Memory B cell (primary cell): ENCODE measurements at regions not wholly inside any gene's neighbourhood (a gene's known extent, or its start where the extent isn't known, plus 50 kb on each side); places are given as distances from the start of the nearest gene placed in this dataset.

Experiments
- ATAC-seq: fragments of 150-1000 bp; cut with Tn5 transposase; 2 replicates; pipeline ENCODE4 v1.10.0; 2021; ENCODE audit warnings: low read depth, mild to moderate bottlenecking, moderate library complexity
- DNase-seq, 2 donors: peaks; one replicate each; pipeline ENCODE4 v3.0.0; 2022; ENCODE audit warnings: low spot score in 2 of 2
- H3K27ac Mint-ChIP-seq: one replicate; pipeline ENCODE4 v1.8.0; 2022; ENCODE audit warnings: mild to moderate bottlenecking, moderate library complexity, mixed read lengths
- H3K27me3 Mint-ChIP-seq: one replicate; pipeline ENCODE4 v1.8.0; 2022; ENCODE audit warnings: mixed read lengths
- H3K36me3 Mint-ChIP-seq: one replicate; pipeline ENCODE4 v1.8.0; 2022; ENCODE audit warnings: mild to moderate bottlenecking, mixed read lengths
- H3K4me1 Mint-ChIP-seq: one replicate; pipeline ENCODE4 v1.8.0; 2022; ENCODE audit warnings: mixed read lengths
- H3K4me3 Mint-ChIP-seq: one replicate; pipeline ENCODE4 v1.8.0; 2022; ENCODE audit warnings: mild to moderate bottlenecking, moderate library complexity, mixed read lengths
- H3K9me3 Mint-ChIP-seq: one replicate; pipeline ENCODE4 v1.8.0; 2022; ENCODE audit warnings: mixed read lengths

DNA sequence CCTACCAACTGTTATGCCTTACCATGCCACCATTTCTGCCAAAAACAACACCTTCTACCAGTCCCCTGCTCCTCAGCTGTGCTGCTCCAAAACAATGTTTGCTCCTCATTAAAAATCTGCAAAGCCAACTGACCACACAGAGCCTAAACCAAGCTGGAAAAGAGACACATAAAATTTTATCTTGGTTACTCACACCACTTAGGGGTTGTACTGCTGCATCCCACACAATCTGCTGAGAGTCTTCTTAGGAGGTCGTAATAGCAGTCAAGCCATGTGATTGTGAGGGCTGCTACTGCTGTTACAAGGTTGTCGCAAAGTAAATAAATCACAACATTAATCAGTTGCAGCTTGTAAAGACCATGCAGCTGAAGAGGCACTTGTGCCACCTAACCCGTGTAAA lies 607.4 kb upstream of the FAM241A start:
- H3K27ac Mint-ChIP-seq = no peak overlapping the region
- no peaks in the 10 kb centered on the region for H3K27me3 Mint-ChIP-seq
- H3K4me1 Mint-ChIP-seq = no peaks in the 10 kb centered on the region
- no peak for DNase-seq
- no peak overlapping the region for H3K4me3 Mint-ChIP-seq
- H3K9me3 Mint-ChIP-seq = no peaks in the 10 kb centered on the region
- ATAC-seq = no peak
- H3K36me3 Mint-ChIP-seq = no peaks in the 10 kb centered on the region

- no peak overlapping the region for H3K27ac Mint-ChIP-seq
- H3K4me1 Mint-ChIP-seq = no peaks in the 10 kb centered on the region
- H3K36me3 Mint-ChIP-seq = no peaks in the 10 kb centered on the region
- H3K27me3 Mint-ChIP-seq = no peaks in the 10 kb centered on the region
- ATAC-seq = no peak
- H3K9me3 Mint-ChIP-seq = no peaks in the 10 kb centered on the region
- DNase-seq = no peak
- no peak overlapping the region for H3K4me3 Mint-ChIP-seq
Measured at GRCh38 chr4:111540671-111541070, 604.6 kb upstream of the FAM241A start.

DNA sequence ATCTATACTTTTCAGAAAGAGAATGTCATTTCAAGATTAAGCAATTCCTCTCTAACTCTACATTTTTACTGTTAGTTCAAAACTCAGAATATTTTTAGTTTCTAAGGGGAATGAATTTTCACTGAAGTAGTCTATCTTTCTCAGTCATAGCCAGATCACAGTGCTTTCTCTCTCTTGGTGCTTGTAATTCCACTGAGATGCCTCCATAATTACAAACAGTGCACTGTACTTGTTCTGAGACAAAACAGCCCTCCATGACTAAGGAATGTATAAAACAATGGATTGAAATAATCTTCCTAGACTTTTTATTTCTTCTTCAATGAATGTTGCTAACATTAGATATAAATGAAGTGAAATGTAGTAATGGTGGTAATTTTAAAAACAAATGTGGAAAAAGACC lies 603.2 kb upstream of the FAM241A start:
- ATAC-seq (no peak), DNase-seq (no peak)
- H3K27ac Mint-ChIP-seq = no peak overlapping the region
- H3K36me3 Mint-ChIP-seq = no peaks in the 10 kb centered on the region
- H3K9me3 Mint-ChIP-seq = no peaks in the 10 kb centered on the region
- H3K4me3 Mint-ChIP-seq = no peak overlapping the region
- no peaks in the 10 kb centered on the region for H3K4me1 Mint-ChIP-seq
- no peaks in the 10 kb centered on the region for H3K27me3 Mint-ChIP-seq

- ATAC-seq = no peak
- H3K9me3 Mint-ChIP-seq = peaks cover 4% of the 10 kb centered on the region
- H3K36me3 Mint-ChIP-seq = no peaks in the 10 kb centered on the region
- no peaks in the 10 kb centered on the region for H3K4me1 Mint-ChIP-seq
- no peaks in the 10 kb centered on the region for H3K27me3 Mint-ChIP-seq
- H3K4me3 Mint-ChIP-seq = no peak overlapping the region
- no peak overlapping the region for H3K27ac Mint-ChIP-seq
- no peak for DNase-seq
Measured at GRCh38 chr4:111546881-111547280, 598.4 kb upstream of the FAM241A start.

GRCh38 chr4:111556141-111556781 lies 589.0 kb upstream of the FAM241A start:
- DNase-seq (no peak), ATAC-seq (no peak)
- no peaks in the 10 kb centered on the region for H3K4me1 Mint-ChIP-seq
- H3K36me3 Mint-ChIP-seq = no peaks in the 10 kb centered on the region
- H3K9me3 Mint-ChIP-seq = peaks cover 8% of the 10 kb centered on the region
- no peaks in the 10 kb centered on the region for H3K27me3 Mint-ChIP-seq
- H3K27ac Mint-ChIP-seq = no peak overlapping the region
- H3K4me3 Mint-ChIP-seq = no peak overlapping the region

DNA sequence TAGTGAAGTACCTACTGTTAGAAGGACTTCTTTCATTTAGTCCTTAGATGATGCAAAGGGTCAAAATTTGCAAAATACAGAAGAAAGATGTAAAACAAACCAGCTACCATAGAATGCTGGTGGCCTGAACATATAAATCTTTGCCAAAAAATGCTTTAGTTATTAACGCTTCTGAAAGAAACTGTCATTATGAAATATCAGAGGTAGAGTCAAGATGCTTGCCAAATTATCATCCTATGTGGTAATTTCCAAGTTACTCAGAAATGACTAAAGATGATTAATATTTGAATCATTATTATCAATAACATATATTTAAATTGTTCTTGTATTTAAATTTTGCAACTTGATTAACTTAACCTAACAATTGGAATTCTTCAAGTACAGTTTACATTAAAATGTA lies 588.4 kb upstream of the FAM241A start:
- Mint-ChIP-seq H3K9me3 (peaks cover 6% of the 10 kb centered on the region), H3K4me3 (no peak overlapping the region), H3K4me1 (no peaks in the 10 kb centered on the region), H3K27ac (no peak overlapping the region), H3K27me3 (no peaks in the 10 kb centered on the region), H3K36me3 (no peaks in the 10 kb centered on the region)
- DNase-seq (no peak), ATAC-seq (no peak)

GRCh38 chr4:111562826-111563225 lies 582.4 kb upstream of the FAM241A start:
- Mint-ChIP-seq H3K9me3 (peaks cover 9% of the 10 kb centered on the region), H3K27me3 (peaks cover 2% of the 10 kb centered on the region), H3K27ac (no peak overlapping the region), H3K4me1 (no peaks in the 10 kb centered on the region), H3K4me3 (no peak overlapping the region), H3K36me3 (no peaks in the 10 kb centered on the region)
- no peak for DNase-seq
- ATAC-seq = no peak

DNA sequence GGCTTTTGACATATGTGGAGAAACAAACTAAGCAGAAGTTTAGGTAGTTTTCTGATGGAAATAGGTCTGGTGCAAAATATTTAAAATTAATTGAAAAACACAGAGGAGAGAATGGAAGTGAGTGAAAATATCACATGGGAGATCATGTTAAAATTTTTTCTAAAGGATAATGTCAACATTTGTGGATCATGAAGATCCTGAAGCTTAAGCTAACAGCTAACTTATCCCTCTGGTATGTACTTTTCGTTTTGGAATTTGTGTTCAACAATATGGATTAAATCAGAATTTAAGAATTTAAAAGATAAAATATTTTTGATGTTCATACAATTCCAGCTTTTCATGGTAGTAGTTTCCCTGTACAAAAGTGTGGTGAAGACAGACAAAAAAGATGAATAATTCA lies 572.8 kb upstream of the FAM241A start:
- peaks cover 1% of the 10 kb centered on the region for H3K9me3 Mint-ChIP-seq
- no peak for ATAC-seq
- no peak overlapping the region for H3K27ac Mint-ChIP-seq
- no peak for DNase-seq
- H3K4me3 Mint-ChIP-seq = no peak overlapping the region
- H3K27me3 Mint-ChIP-seq = no peaks in the 10 kb centered on the region
- no peaks in the 10 kb centered on the region for H3K36me3 Mint-ChIP-seq
- H3K4me1 Mint-ChIP-seq = no peaks in the 10 kb centered on the region

DNA sequence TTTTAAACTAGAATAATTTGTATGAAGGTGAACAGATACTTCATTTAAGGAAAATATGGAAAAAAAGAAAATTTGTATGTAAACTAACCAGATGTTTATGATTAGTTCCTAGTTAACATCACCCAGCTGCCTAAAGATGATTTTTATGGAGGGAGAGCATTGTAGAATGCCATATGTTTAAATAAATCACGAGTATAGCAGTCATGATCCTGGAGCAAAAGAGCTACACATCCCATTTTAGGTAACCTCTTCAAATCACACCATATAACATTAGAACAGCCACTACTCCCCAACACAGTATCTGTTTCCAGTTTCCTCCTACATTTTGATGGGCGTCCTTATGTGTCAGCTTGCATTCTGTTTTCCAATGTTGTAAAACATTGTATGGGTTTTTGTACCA lies 571.9 kb upstream of the FAM241A start:
- peaks cover 1% of the 10 kb centered on the region for H3K9me3 Mint-ChIP-seq
- no peak for DNase-seq
- no peak overlapping the region for H3K27ac Mint-ChIP-seq
- no peaks in the 10 kb centered on the region for H3K27me3 Mint-ChIP-seq
- H3K36me3 Mint-ChIP-seq = no peaks in the 10 kb centered on the region
- no peaks in the 10 kb centered on the region for H3K4me1 Mint-ChIP-seq
- no peak for ATAC-seq
- no peak overlapping the region for H3K4me3 Mint-ChIP-seq

- DNase-seq (no peak), ATAC-seq (no peak)
- H3K36me3 Mint-ChIP-seq = no peaks in the 10 kb centered on the region
- H3K4me3 Mint-ChIP-seq = no peak overlapping the region
- no peak overlapping the region for H3K27ac Mint-ChIP-seq
- peaks cover 8% of the 10 kb centered on the region for H3K9me3 Mint-ChIP-seq
- H3K4me1 Mint-ChIP-seq = no peaks in the 10 kb centered on the region
- H3K27me3 Mint-ChIP-seq = no peaks in the 10 kb centered on the region
Measured at GRCh38 chr4:111579767-111580166, 565.5 kb upstream of the FAM241A start.

GRCh38 chr4:111595456-111595855 lies 549.8 kb upstream of the FAM241A start:
- ATAC-seq = no peak
- Mint-ChIP-seq H3K27me3 (no peaks in the 10 kb centered on the region), H3K36me3 (no peaks in the 10 kb centered on the region), H3K27ac (no peak overlapping the region), H3K9me3 (peaks cover 1% of the 10 kb centered on the region), H3K4me1 (no peaks in the 10 kb centered on the region), H3K4me3 (no peak overlapping the region)
- DNase-seq = no peak

DNA sequence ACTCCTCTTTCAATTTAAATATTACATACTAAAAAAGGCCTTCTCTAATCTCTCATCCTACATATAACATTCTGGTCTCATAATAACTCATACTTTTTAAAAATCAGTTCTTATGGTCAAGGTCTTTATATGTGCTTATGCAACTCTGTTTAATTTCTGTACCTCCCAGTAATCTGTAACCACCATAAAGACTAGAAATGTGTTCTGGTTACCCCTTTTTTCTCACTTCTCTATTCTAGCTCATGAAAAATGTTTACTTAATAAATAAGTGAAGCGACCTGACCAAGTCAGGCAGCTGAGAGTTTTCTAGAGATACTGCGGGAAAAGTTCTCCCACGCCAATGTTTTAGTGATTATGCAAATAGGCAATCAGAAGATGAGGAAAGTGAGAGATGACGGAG lies 548.8 kb upstream of the FAM241A start:
- ATAC-seq (no peak), DNase-seq (no peak)
- no peaks in the 10 kb centered on the region for H3K36me3 Mint-ChIP-seq
- H3K4me1 Mint-ChIP-seq = no peaks in the 10 kb centered on the region
- H3K27ac Mint-ChIP-seq = no peak overlapping the region
- H3K27me3 Mint-ChIP-seq = no peaks in the 10 kb centered on the region
- H3K9me3 Mint-ChIP-seq = peaks cover 1% of the 10 kb centered on the region
- no peak overlapping the region for H3K4me3 Mint-ChIP-seq

DNA sequence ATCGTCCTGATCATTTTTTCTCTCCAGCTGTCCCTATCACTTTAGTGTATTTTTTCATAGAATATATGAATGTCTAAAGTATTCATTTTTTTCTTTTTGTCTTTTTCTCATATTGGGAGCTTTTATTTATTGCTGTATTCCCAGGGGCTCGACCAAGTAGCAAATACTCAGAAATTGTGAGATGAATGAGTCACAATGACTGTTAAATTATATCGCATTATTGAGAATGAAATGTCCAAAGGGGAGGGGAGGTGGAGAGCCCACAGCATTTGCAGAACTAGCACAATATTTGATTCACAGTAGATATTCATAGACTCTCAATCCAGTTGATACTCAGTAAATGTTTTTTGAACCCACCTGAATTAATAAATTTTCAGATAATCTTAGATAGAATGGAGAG lies 543.6 kb upstream of the FAM241A start:
- ATAC-seq (no peak), DNase-seq (no peak)
- Mint-ChIP-seq H3K36me3 (no peaks in the 10 kb centered on the region), H3K4me1 (no peaks in the 10 kb centered on the region), H3K4me3 (no peak overlapping the region), H3K27ac (no peak overlapping the region), H3K9me3 (no peaks in the 10 kb centered on the region), H3K27me3 (no peaks in the 10 kb centered on the region)

DNA sequence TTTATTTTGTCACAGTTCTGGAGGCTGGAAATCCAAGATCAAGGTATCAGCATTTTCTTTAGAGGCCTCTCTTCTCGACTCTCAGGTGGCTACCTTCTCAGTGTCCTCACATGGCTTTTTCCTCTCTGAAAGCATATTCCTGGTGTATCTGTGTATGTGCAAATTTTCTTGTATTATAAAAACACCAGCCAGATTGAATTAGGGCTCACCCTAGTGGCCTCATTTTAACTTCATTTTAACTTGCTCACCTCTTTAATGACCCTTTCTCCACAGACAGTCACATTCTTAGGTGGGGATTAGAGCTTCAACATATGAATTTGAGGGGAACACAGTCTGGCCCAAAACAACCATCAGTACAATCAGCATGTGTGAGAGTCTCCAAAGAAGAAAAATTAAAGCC lies 542.4 kb upstream of the FAM241A start:
- no peak for DNase-seq
- H3K4me1 Mint-ChIP-seq = no peaks in the 10 kb centered on the region
- H3K27ac Mint-ChIP-seq = no peak overlapping the region
- H3K27me3 Mint-ChIP-seq = no peaks in the 10 kb centered on the region
- H3K9me3 Mint-ChIP-seq = no peaks in the 10 kb centered on the region
- no peak for ATAC-seq
- no peak overlapping the region for H3K4me3 Mint-ChIP-seq
- H3K36me3 Mint-ChIP-seq = no peaks in the 10 kb centered on the region

DNA sequence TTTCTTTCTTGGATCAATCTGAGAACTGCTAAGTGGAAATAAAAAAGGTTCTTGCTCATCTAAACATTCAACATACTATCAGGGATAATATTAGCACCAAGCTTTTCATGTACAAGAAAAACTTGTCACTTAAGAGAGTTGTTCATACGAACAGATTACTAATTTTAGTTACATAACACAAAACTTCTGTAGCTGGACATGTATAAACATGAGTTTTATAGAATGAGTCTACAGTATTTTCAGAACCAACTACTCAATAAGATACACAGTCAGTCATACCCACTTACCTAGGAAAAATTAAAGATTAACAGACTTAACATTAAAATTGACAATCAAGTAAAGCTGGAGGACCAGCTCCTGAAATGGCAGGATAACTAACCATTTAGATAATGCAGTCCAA lies 540.1 kb upstream of the FAM241A start:
- H3K36me3 Mint-ChIP-seq = no peaks in the 10 kb centered on the region

More for the DNA sequence above, 540.1 kb upstream of the FAM241A start:
- no peaks in the 10 kb centered on the region for H3K4me1 Mint-ChIP-seq
- H3K27me3 Mint-ChIP-seq = no peaks in the 10 kb centered on the region
- no peak overlapping the region for H3K4me3 Mint-ChIP-seq
- no peaks in the 10 kb centered on the region for H3K9me3 Mint-ChIP-seq
- no peak overlapping the region for H3K27ac Mint-ChIP-seq
- ATAC-seq = no peak
- no peak for DNase-seq
